ENCODE measurements at regions not wholly inside any gene's neighbourhood (a gene's known extent, or its start where the extent isn't known, plus 50 kb on each side); places are given as distances from the start of the nearest gene placed in this dataset.

DNA sequence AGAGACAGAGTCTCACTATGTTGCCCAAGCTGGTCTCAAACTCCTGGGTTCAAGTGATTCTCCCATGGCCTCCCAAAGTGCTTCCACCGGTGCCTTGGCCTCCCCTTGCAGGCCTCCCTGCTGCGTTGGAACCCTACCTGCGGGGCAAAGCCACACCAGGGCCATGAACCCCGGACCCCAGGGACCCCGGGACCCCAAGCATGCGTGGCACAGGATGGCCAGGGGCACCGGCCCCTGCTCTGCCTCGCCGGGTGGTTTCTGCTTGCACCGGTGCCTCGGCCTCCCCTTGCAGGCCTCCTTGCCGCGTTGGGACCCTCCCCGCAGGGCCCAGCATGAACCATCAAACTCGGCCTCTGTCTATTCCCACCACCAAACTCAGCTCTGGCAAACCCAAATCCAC lies 301.0 kb upstream of the NPVF start:
- H3K4me3 ChIP-seq (replicated peaks; ENCODE audit: low read depth, low read length) = no peak overlapping the region
- H3K27me3 ChIP-seq (replicated peaks; ENCODE audit: control insufficient read depth, insufficient read depth, low read length) = no peaks in the 10 kb centered on the region; the same call in 1 of the 2 replicates
- TF ChIP-seq, protein P1, sequence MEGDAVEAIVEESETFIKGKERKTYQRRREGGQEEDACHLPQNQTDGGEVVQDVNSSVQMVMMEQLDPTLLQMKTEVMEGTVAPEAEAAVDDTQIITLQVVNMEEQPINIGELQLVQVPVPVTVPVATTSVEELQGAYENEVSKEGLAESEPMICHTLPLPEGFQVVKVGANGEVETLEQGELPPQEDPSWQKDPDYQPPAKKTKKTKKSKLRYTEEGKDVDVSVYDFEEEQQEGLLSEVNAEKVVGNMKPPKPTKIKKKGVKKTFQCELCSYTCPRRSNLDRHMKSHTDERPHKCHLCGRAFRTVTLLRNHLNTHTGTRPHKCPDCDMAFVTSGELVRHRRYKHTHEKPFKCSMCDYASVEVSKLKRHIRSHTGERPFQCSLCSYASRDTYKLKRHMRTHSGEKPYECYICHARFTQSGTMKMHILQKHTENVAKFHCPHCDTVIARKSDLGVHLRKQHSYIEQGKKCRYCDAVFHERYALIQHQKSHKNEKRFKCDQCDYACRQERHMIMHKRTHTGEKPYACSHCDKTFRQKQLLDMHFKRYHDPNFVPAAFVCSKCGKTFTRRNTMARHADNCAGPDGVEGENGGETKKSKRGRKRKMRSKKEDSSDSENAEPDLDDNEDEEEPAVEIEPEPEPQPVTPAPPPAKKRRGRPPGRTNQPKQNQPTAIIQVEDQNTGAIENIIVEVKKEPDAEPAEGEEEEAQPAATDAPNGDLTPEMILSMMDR (IDR thresholded peaks at IDR 0.05; ENCODE audit: insufficient read depth, low read length, poor library complexity, severe bottlenecking) = no peak
- DNase-seq (ENCODE audit: extremely low read depth, insufficient read length) = no peak
- no peaks in the 10 kb centered on the region for H3K36me3 ChIP-seq (ENCODE audit: control insufficient read depth, insufficient read depth, low read length)

DNA sequence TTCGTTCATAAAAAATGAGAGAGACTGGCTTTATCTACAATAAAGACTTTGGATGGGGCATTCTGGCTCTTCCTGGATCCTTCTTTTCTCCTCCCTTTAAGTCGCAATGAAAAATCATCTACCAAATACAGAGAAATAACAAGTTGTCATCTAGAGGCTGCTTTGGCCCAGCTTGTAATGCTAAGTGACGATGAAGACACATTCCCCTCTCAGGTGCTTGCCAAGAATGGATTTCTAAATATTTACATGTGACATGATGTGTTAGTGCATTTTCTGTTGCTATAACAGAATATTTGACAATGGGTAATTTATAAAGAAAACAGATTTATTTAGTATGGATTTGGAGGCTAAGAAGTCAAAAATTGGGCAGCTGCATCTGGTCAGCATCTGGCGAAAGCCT lies 308.6 kb upstream of the NPVF start:
- H3K27me3 ChIP-seq (replicated peaks; ENCODE audit: control insufficient read depth, insufficient read depth, low read length) = no peaks in the 10 kb centered on the region
- no peaks in the 10 kb centered on the region for H3K36me3 ChIP-seq (ENCODE audit: control insufficient read depth, insufficient read depth, low read length)
- DNase-seq (ENCODE audit: extremely low read depth, insufficient read length) = no peak
- TF ChIP-seq, protein P1 (IDR thresholded peaks at IDR 0.05; ENCODE audit: insufficient read depth, low read length, poor library complexity, severe bottlenecking) = no peak
- H3K4me3 ChIP-seq (replicated peaks; ENCODE audit: low read depth, low read length) = no peak overlapping the region

DNA sequence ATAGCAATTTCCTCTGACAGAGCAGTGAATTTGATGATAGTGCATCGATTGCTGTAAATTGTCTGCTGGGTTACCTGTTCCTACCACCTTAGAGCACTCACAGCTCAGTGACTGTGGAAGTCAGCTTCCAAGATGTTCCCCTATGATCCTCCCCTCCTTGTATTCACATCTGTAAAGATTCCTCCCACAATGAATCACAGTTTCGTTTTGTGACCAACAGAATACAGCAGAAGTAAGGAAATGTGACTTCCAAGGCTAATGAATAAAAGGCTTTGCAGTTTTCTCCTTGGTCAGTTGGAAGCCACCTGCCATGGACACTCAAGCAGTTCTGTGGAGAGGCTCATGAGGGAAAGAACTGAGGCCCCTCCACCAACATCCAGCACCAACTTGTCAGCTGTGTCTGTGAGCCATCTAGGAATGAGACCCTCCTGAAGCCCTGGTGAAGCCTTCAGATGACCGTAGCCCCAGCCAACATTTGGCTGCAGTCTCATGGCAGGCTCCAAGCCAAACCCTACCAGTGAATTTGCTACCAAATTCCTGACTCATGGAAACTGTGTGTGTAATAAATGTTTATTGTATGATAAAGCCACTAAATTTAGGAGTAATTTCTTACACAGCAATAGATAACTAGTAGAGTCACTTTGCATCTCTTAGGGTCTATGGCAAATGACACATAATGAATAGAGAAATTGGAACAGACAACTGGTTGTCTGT lies 309.5 kb upstream of the NPVF start:
- TF ChIP-seq, protein P1 (IDR thresholded peaks at IDR 0.05; ENCODE audit: insufficient read depth, low read length, poor library complexity, severe bottlenecking) = no peak
- Histone ChIP-seq H3K4me3 (replicated peaks; ENCODE audit: low read depth, low read length) (no peak overlapping the region), H3K36me3 (ENCODE audit: control insufficient read depth, insufficient read depth, low read length) (no peaks in the 10 kb centered on the region), H3K27me3 (replicated peaks; ENCODE audit: control insufficient read depth, insufficient read depth, low read length) (no peaks in the 10 kb centered on the region)
- no peak for DNase-seq (ENCODE audit: extremely low read depth, insufficient read length)

DNA sequence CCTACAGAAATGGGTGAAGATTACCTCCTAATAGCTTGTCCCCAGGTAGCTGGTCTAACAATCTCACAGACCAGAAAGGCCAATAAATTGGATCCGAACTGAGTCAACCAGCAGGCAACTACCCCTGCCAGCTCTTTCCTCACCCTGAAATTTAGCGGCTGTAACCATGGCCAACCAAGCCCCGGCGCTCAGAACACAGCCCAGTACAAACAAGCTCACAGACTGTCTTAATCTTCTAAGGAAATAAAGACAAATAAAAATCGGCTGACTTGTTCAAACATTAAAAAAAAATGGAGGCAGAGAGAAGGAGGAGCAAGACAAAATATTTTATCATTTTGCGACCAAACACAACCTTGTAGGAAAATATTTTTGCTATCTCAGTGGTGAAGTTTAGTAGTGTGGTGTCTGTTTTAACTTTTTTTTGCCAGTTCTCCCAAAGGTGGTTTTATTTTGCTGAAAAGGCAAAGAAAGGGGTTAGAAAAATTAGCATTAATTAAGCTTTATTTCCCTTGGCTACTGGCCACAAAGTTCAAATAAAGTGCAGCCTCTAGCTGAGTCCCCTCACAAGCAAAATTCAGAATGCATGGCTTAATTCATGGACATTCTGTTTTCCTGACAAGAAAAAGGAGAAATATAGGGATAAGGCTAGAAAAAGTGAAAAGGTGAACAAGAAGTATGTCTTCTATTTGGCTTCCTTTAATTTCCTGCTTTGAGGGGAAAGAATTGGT lies 313.0 kb upstream of the NPVF start:
- TF ChIP-seq, protein P1 (IDR thresholded peaks at IDR 0.05; ENCODE audit: insufficient read depth, low read length, poor library complexity, severe bottlenecking) = no peak
- Histone ChIP-seq H3K36me3 (ENCODE audit: control insufficient read depth, insufficient read depth, low read length) (no peaks in the 10 kb centered on the region), H3K4me3 (replicated peaks; ENCODE audit: low read depth, low read length) (no peak overlapping the region)

DNA sequence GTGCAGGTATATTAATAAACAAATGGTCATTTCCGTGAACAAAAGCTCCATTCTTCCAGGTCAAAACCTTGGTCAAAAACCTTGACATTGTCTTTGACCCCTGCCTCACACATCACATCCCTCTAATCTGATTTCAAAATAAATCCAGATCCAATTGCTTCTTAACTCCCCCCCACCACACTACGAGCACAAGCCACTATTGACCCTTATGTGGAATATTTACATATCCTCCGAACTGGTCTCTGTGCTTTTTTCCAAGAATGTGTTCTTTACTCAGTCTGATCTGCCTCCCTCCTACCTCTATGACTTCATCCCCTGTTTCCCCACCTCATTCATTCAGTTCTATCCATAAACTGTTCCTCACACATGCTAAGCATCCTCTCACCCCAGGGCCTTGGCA lies 313.6 kb upstream of the NPVF start:
- no peak for DNase-seq (ENCODE audit: extremely low read depth, insufficient read length)
- H3K27me3 ChIP-seq (replicated peaks; ENCODE audit: control insufficient read depth, insufficient read depth, low read length) = peaks cover 4% of the 10 kb centered on the region; the same call in 1 of the 2 replicates
- TF ChIP-seq, protein P1 (IDR thresholded peaks at IDR 0.05; ENCODE audit: insufficient read depth, low read length, poor library complexity, severe bottlenecking) = no peak
- H3K4me3 ChIP-seq (replicated peaks; ENCODE audit: low read depth, low read length) = no peak overlapping the region
- H3K36me3 ChIP-seq (ENCODE audit: control insufficient read depth, insufficient read depth, low read length) = no peaks in the 10 kb centered on the region

More for the DNA sequence above, 313.0 kb upstream of the NPVF start:
- no peak for DNase-seq (ENCODE audit: extremely low read depth, insufficient read length)
- peaks cover 4% of the 10 kb centered on the region; the same call in 1 of the 2 replicates for H3K27me3 ChIP-seq (replicated peaks; ENCODE audit: control insufficient read depth, insufficient read depth, low read length)

Measured in GM06990 (cell line).